SKM-1 (cell line): ENCODE measurements at regions not wholly inside any gene's neighbourhood (a gene's known extent, or its start where the extent isn't known, plus 50 kb on each side); places are given as distances from the start of the nearest gene placed in this dataset.

Source experiments
- DNase-seq: peaks from one replicate; lab custom pipeline; 2025; ENCODE audit not compliant: unreplicated experiment; lab: John Stamatoyannopoulos, UW

DNA sequence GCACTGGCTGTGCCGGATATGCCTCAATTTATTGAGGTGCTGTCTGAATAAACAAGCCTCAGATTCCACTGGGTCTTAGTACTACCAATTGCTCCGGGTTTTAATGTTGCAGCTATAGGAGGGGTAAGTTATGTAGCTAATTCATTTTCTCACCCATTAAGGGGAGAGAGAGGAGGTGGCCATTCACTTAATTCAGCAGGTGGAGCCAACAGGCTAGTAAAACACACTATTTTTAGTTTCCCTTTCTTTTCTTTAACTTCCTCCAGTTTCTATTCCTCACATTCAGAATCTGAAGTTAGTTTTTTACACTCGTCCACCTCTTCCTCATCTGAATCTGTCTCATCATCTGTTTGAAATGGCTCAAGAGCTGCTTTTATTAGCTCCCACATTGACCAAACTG lies 105.6 kb upstream of the CDH10 start:
- DNase-seq: no peak

DNA sequence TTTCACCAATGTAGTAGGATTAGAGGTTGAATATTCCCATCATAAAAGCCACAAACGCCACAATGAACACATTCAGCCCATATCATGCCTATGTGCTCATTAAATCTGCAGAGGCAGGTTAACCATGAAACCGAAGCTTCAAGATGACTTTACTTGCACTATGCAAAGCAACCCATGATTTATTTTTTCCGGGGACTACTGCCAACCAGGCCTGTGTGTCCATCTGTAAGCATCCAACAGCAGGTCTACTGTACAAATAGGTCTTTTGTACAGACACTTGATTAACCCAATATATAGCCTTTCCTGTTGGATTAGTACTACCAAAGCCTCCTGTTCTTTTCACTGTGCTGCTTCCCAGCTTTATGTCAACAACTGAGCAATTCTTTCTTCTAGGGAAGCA lies 104.9 kb upstream of the CDH10 start:
- DNase-seq: no peak

DNA sequence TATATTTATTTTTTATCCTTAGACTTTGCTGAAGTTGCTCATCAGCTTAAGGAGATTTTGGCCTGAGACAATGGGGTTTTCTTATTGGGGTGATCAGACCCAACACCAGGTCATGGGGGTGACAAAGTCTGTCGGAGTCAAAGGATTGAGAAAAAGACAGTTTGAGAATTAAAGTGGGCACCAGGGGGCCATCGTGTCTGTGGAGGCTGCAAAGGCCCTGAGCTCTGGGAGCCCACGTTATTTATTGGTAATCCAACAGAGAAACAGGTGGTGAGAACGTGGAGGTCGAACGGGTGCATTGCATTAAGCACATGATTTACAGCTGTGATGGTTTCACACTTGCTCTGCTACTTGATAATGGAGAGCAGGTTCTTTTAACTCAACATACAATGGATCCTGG lies 102.5 kb upstream of the CDH10 start:
- no peak for DNase-seq

DNA sequence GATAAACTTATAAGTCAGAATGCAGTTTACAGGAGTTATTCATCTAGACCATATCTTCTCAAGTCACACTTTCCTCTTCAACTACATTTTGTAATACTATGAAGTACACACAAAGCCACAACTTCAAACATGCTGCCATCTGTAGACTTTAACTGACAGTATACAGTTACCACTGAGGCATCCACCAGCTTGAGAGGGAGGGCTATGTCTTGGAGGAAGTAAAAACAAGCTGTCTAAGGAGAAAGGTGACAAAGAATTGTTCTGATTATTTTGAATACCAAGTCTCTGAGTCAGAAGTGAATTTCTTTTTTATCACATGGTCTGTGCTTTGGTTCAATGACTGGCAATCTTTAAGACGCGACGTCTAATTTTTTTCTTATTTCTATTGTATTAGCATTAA lies 97.6 kb upstream of the CDH10 start:
- DNase-seq: no peak

DNA sequence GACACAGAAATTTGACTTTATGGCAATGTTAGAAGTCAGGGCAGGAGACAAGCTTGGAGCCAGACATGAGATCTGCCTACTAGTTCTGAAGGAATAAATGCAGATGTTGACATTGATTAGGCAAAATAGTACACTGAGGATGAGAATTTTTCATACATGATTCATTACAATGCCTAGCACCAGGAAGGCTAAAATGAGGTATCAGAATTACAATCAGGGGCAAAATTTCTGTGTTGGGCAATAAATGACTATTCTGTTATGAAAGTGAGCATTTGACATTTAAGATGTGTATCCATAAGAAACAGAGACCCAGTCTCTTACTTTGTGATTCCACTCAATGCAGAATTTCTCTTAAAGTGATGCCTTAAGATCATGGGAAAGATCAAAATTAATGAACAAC lies 92.4 kb upstream of the CDH10 start:
- no peak for DNase-seq

DNA sequence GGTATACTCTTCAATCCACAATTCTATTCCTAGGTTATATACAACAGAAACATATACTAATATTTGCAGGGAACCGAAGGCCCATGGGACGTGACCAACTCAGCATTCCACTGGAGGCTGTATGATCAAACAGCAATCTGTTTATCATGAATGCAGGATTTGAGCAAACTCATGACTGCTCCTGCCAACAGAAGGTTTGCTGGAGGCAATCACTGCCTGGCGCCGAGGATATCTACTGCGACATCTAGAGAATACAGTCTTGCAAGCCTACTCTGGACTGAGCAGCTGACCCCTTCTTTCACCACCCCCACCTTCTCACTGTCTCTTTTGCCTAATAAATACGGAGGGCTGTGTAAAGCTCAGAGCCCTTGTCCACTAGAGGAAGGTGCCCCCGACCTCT lies 90.5 kb upstream of the CDH10 start:
- DNase-seq: no peak

DNA sequence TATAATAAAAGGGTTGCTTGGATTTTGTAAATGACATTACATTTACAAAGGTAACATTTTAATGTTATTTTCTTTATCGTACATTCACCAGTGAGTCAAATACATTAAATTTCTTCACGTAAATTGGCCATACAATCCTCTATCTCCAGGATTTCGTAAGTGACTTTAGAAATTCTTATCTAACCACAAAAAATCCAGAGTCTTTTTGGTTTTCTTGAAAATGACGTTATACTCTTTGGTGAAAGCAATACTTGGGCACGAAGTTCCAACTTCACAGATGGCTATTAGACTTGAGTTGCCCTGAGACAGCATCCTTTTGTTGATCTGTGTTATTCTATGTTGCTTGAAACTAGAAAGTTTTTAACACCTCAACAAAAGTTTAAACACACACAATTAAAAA lies 87.4 kb upstream of the CDH10 start:
- no peak for DNase-seq

DNA sequence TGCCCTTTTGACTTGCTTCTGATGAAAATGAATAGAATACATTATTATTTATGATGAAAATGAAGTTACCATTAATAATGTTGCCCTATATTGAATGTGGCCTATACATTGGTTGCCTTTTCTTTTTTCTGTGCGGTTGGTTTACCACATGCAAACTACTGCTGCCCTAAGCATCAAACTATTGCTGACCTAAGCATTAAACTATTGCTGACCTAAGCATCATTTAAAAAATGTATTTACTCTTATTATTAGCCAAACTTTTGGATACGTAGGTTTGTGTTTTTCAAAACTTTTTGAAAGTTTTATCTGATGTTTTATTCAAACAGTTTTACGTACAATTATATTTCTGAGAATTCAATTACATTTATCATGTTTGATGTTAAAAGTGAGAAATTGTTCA lies 76.0 kb upstream of the CDH10 start:
- DNase-seq: no peak

DNA sequence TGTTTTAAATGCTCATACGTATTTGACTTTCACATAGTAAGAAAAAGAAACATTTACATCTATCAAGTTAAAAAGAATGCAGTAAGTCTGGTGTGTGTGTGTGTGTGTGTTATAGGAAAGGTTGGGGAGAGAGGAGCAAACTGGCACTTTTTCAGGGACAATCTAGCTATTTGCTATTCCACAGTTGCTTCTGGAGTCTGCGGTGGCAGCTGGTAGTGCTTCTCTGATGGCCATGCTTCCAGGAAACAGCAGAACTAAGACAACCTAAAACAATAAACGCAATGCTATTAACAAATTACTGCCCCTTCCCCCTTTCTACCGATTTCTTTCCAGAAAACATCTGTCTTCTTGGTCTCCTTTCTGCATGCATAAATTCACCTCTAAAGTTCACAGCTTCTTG lies 70.0 kb upstream of the CDH10 start:
- no peak for DNase-seq

DNA sequence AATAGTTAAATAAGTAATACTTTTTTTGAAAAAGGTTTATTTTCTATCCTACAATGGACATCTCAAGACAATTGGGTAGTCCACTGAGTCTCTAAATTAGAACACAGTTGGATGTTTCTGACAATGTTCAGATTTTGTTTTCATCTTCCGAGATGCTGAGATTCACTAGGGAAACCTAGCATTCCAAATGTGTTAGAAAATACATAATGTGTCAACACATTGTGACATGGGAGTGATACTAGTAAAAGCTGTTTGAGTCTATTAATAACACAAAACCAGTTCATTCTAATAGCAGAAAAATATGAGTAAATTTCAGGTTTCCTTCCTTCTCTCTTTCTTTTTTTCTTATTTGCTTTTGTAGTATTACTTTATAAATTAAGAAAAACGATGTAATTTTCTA lies 68.2 kb upstream of the CDH10 start:
- DNase-seq: no peak

DNA sequence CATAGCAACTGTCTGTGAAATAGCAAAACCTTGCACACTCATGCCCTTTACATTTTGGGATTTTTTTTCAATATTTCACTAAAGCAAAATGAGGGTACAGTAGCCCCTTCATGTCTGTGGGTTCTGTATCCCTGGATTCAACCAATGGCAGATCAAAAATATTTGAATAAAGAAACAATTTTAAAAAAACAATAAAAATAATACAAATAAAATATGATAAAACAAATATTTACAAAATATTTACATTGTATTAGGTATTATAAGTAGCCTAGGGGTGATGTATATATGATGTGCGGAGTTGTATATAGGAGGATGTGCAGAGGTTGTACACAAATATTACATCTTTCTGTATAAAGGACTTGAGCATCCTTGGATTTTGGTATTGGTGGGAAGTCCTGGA lies 67.3 kb upstream of the CDH10 start:
- no peak for DNase-seq

DNA sequence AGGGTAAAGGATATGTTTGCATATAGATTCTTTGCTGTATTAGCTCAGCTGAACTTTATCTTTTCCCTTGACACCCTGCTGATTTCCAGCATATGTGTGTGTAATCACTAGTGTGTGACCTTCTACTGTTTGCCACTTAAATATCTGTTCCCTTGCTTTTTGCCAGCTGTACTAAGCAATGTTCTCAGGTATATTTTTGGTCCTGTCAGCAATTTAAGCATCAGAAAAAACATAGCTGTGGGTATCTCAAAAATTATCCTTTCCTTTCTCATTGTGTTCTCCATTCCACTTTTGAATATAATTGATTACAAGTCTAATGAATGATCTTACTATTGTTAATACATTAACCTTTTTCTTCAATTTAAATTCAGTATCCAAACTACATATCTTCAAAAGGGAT lies 59.2 kb upstream of the CDH10 start:
- no peak for DNase-seq
